Transverse colon (tissue), 3 donors: ENCODE measurements at regions not wholly inside any gene's neighbourhood (a gene's known extent, or its start where the extent isn't known, plus 50 kb on each side); places are given as distances from the start of the nearest gene placed in this dataset.

ENCODE experiments used
- CTCF ChIP-seq, 5 experiments: fragments of 200-600 bp in 3 of 5; fragments of 450-650 bp in 2 of 5; sonication (generic) in 3 of 5; IDR thresholded peaks; 1 replicate in 2 of 5; 2 replicates in 3 of 5; pipeline ENCODE4 v1.5.1; 2016 to 2017; ENCODE audit warnings: antibody characterized with exemption in 5 of 5, inconsistent platforms in 3 of 5, mild to moderate bottlenecking in 2 of 5, moderate library complexity in 1 of 5
- EP300 ChIP-seq: sonication (generic); formaldehyde crosslinking; IDR thresholded peaks from one replicate; pipeline ENCODE4 v1.6.1; 2017; ENCODE audit warnings: antibody characterized with exemption, low read depth
- POLR2A ChIP-seq: fragments of 450-650 bp; IDR thresholded peaks from one replicate; pipeline ENCODE4 v1.6.1; 2016; ENCODE audit warnings: antibody characterized with exemption, mild to moderate bottlenecking, moderate library complexity

GRCh38 chrY:8804317-8804716, 532.9 kb upstream of the TSPY4 start:
- TF ChIP-seq CTCF (IDR thresholded peaks at IDR 0.05) = no peak
- TF ChIP-seq POLR2A = no peak
- TF ChIP-seq EP300 = no peak
